KMS-11 (cell line): ENCODE measurements at regions not wholly inside any gene's neighbourhood (a gene's known extent, or its start where the extent isn't known, plus 50 kb on each side); places are given as distances from the start of the nearest gene placed in this dataset.

Experiments used
- H2AFZ ChIP-seq: fragments of 200-600 bp; sonication (generic); 2 replicates; pipeline ENCODE4 v1.6.1; 2016; ENCODE audit warnings: antibody characterized with exemption, mixed run types, low read depth
- H3K27ac ChIP-seq: fragments of 200-600 bp; sonication (generic); 2 replicates; pipeline ENCODE4 v1.6.1; 2016; ENCODE audit warnings: mild to moderate bottlenecking, mixed run types
- H3K27me3 ChIP-seq: fragments of 200-600 bp; sonication (generic); 2 replicates; pipeline ENCODE4 v1.6.1; 2017; ENCODE audit warnings: mild to moderate bottlenecking, low read depth, mixed run types, moderate library complexity; ENCODE audit not compliant: insufficient read depth
- H3K36me3 ChIP-seq: fragments of 200-600 bp; sonication (generic); 2 replicates; pipeline ENCODE4 v1.6.1; 2017; ENCODE audit warnings: mild to moderate bottlenecking, mixed run types; ENCODE audit not compliant: insufficient read depth
- H3K4me1 ChIP-seq: fragments of 200-600 bp; sonication (generic); 2 replicates; pipeline ENCODE4 v1.6.1; 2016; ENCODE audit warnings: mild to moderate bottlenecking, low read depth, mixed run types; ENCODE audit not compliant: poor library complexity, severe bottlenecking
- H3K4me2 ChIP-seq: fragments of 200-600 bp; sonication (generic); 2 replicates; pipeline ENCODE4 v1.7.0; 2016; ENCODE audit warnings: mild to moderate bottlenecking, mixed run types
- H3K4me3 ChIP-seq: fragments of 200-600 bp; sonication (generic); IDR thresholded peaks from 2 replicates; pipeline ENCODE4 v1.6.1; 2017; ENCODE audit warnings: low read depth, low read length, mixed read lengths; ENCODE audit not compliant: insufficient read depth
- H3K79me2 ChIP-seq: fragments of 200-600 bp; sonication (generic); 2 replicates; pipeline ENCODE4 v1.6.1; 2016; ENCODE audit warnings: low read depth, mixed run types; ENCODE audit not compliant: insufficient read depth
- H3K9ac ChIP-seq: fragments of 200-600 bp; sonication (generic); 2 replicates; pipeline ENCODE4 v1.6.1; 2016; ENCODE audit warnings: mild to moderate bottlenecking, mixed run types
- H4K20me1 ChIP-seq: fragments of 200-600 bp; sonication (generic); 2 replicates; pipeline ENCODE4 v1.6.1; 2016; ENCODE audit warnings: mild to moderate bottlenecking, mixed run types; ENCODE audit not compliant: insufficient read depth
- CTCF ChIP-seq: fragments of 200-600 bp; sonication (generic); conservative IDR thresholded peaks from 2 replicates; pipeline ENCODE4 v1.6.1; 2017; ENCODE audit warnings: low read depth, mild to moderate bottlenecking, antibody characterized with exemption, low read length, moderate library complexity, mixed read lengths

- no peaks in the 10 kb centered on the region for H4K20me1 ChIP-seq
These were observed 172.3 kb upstream of the TBCA start for GRCh38 chr5:77948476-77948875.

GRCh38 chr5:77947041-77947428, 170.9 kb upstream of the TBCA start:
- Histone ChIP-seq H4K20me1 (no peaks in the 10 kb centered on the region), H3K9ac (no peak overlapping the region), H2AFZ (no peak overlapping the region), H3K4me2 (no peak overlapping the region), H3K79me2 (no peaks in the 10 kb centered on the region), H3K36me3 (no peaks in the 10 kb centered on the region), H3K4me1 (peaks cover 6% of the 10 kb centered on the region), H3K27me3 (no peaks in the 10 kb centered on the region), H3K4me3 (no peak overlapping the region), H3K27ac (no peak overlapping the region)
- no peak for TF ChIP-seq CTCF

More at GRCh38 chr5:77948476-77948875, 172.3 kb upstream of the TBCA start:
- Histone ChIP-seq H3K27me3 (no peaks in the 10 kb centered on the region), H3K36me3 (no peaks in the 10 kb centered on the region), H3K4me3 (no peak overlapping the region), H2AFZ (no peak overlapping the region), H3K4me2 (no peak overlapping the region), H3K4me1 (peaks cover 4% of the 10 kb centered on the region), H3K79me2 (no peaks in the 10 kb centered on the region), H3K9ac (no peak overlapping the region), H3K27ac (no peak overlapping the region)
- TF ChIP-seq CTCF = no peak

DNA sequence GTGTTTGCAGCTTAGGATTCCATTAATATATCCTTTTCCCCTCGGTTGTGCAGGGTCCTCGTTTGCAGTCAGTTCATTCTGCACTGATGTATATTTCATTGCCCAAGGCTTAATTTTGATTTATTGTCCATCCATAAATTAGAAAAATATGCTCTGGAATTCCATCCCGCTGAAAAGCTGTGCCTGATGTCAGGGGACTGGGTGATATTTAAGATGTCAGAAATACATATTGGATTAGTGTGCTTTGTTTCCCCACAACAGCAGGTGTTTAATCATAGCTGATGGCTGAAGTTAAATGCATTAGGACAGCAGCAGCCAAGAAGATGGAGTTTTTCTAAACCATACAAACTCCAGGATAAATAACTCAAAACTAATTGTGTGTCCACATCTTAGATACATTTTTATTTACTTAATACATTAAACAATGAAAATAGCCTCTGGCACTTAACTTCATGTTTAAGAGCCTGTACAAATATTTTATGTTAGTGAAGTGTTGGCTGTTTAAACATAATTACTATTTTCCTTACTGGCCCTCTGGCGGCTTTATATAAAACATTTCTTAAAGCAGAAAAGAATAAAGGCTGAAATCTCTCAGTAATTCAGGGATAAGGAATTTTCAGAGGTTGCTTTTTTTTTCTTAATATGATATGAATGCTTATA, 170.4 kb upstream of the TBCA start:
- Histone ChIP-seq H3K4me3 (no peak overlapping the region), H3K27ac (no peak overlapping the region), H3K79me2 (no peaks in the 10 kb centered on the region), H3K4me2 (no peak overlapping the region), H2AFZ (no peak overlapping the region), H3K27me3 (no peaks in the 10 kb centered on the region), H3K36me3 (no peaks in the 10 kb centered on the region), H3K9ac (no peak overlapping the region), H3K4me1 (peaks cover 6% of the 10 kb centered on the region), H4K20me1 (no peaks in the 10 kb centered on the region)
- TF ChIP-seq CTCF = no peak

DNA sequence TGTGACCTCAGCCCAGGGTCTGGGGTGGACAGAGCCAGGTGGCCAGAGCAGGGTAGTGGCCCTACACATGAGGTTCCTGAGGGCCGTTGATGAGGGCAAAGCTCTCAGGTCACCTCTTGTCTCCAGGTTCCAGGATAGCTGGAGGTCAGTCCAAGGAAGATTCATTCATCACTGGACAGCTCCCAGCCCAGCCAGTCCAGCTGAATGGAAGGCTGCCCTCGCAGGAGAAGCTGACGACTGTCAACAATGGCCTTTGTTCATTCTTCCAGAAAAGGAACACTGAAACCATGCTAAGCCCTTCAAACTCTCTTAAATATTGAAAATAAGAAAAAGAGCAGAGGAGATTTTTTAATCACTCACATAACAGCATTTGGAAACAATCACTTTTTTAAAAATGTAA, 169.7 kb upstream of the TBCA start:
- Histone ChIP-seq H3K27ac (no peak overlapping the region), H2AFZ (no peak overlapping the region), H3K4me2 (no peak overlapping the region), H3K27me3 (no peaks in the 10 kb centered on the region), H3K4me3 (no peak overlapping the region), H4K20me1 (no peaks in the 10 kb centered on the region), H3K79me2 (no peaks in the 10 kb centered on the region), H3K9ac (no peak overlapping the region), H3K4me1 (peaks cover 6% of the 10 kb centered on the region), H3K36me3 (no peaks in the 10 kb centered on the region)
- no peak for TF ChIP-seq CTCF
